Small intestine (tissue), 7 donors: ENCODE measurements at regions not wholly inside any gene's neighbourhood (a gene's known extent, or its start where the extent isn't known, plus 50 kb on each side); places are given as distances from the start of the nearest gene placed in this dataset.

Experiments
- DNase-seq, 2 donors: peaks; one replicate each; pipeline versions ENCODE4 v3.0.0 to v3.0.0-alpha.2; 2013
- FAIRE-seq: peaks from 2 replicates; lab custom pipeline; 2012; peaks lifted over from hg19 to GRCh38; lab: Jason Lieb, UNC
- H3K27ac ChIP-seq, 3 donors: one replicate each; pipeline ENCODE4 v1.5.1; 2013; ENCODE audit warnings: low read length in 2 of 3, mild to moderate bottlenecking in 2 of 3, control low read depth in 1 of 3, inconsistent platforms in 1 of 3, low read depth in 1 of 3, moderate library complexity in 1 of 3
- H3K27me3 ChIP-seq, 3 donors: one replicate each; pipeline ENCODE4 v1.6.1; 2013; ENCODE audit warnings: low read length in 3 of 3, inconsistent platforms in 1 of 3; ENCODE audit not compliant: control insufficient read depth in 3 of 3, insufficient read depth in 3 of 3
- H3K36me3 ChIP-seq, 3 donors: one replicate each; pipeline ENCODE4 v1.6.1; 2013; ENCODE audit warnings: low read length in 3 of 3, inconsistent platforms in 1 of 3, low read depth in 1 of 3, mild to moderate bottlenecking in 1 of 3, moderate library complexity in 1 of 3; ENCODE audit not compliant: control insufficient read depth in 3 of 3, insufficient read depth in 2 of 3
- H3K4me1 ChIP-seq, 3 donors: one replicate each; pipeline ENCODE4 v1.6.1; 2013; ENCODE audit warnings: low read length in 2 of 3, inconsistent platforms in 1 of 3, low read depth in 1 of 3, mild to moderate bottlenecking in 1 of 3, moderate library complexity in 1 of 3; ENCODE audit not compliant: control insufficient read depth in 3 of 3, insufficient read depth in 2 of 3
- H3K4me3 ChIP-seq, 3 donors: one replicate each; pipeline ENCODE4 v1.5.1; 2013; ENCODE audit warnings: low read length in 3 of 3, control low read depth in 1 of 3, inconsistent platforms in 1 of 3, low read depth in 1 of 3, mild to moderate bottlenecking in 1 of 3, moderate library complexity in 1 of 3
- H3K9me3 ChIP-seq, 2 donors: one replicate each; pipeline ENCODE4 v1.6.1; 2013; ENCODE audit warnings: low read depth in 1 of 2, low read length in 1 of 2; ENCODE audit not compliant: control insufficient read depth in 2 of 2, insufficient read depth in 1 of 2
- WGBS, 3 donors: extraction: QIAGEN DNeasy Blood & Tissue Kit; methylation state at CpG; one replicate each; pipeline ENCODE4 v1.1.7; 2013; 5-methylcytosine and 5-hydroxymethylcytosine counted together
- donor health status: healthy with polysubstance abuse.
- donor health status: control.
- donor health status: control.
- donor health status: Bipolar disorder and iron deficiency.
- donor health status: healthy.

GRCh38 chr20:39668038-39668437, 705.9 kb downstream of the DHX35 start:
- 74 to 94% (median 86%) methylated on average over 3 of the region's 3 CpGs for WGBS, 3 donors
- no peaks in the 10 kb centered on the region for H3K4me1 ChIP-seq
- H3K27ac ChIP-seq, result no peak overlapping the region
- no peaks in the 10 kb centered on the region for H3K36me3 ChIP-seq
- H3K27me3 ChIP-seq, result peaks cover 0 to 3% (median 0%) of the 10 kb centered on the region in 3 donors
- H3K9me3 ChIP-seq, result no peaks in the 10 kb centered on the region
- no peak overlapping the region for H3K4me3 ChIP-seq
- FAIRE-seq, result no peak
- DNase-seq, result no peak

- H3K27ac ChIP-seq, result no peak overlapping the region
- WGBS, 3 donors, result 0 to 36% (median 3%) methylated on average over 1 of the region's 1 CpG
- DNase-seq (peak in 1 of 2 donors; percentile 62), FAIRE-seq (no peak)
- peaks cover 0 to 2% (median 0%) of the 10 kb centered on the region in 3 donors for H3K4me1 ChIP-seq
- no peak overlapping the region for H3K4me3 ChIP-seq
- H3K36me3 ChIP-seq, result no peaks in the 10 kb centered on the region
- no peaks in the 10 kb centered on the region for H3K9me3 ChIP-seq
- peaks cover 0 to 3% (median 0%) of the 10 kb centered on the region in 3 donors for H3K27me3 ChIP-seq
These were observed 699.7 kb downstream of the DHX35 start for GRCh38 chr20:39661833-39662232.

- 91 to 94% (median 91%) methylated on average over 2 of the region's 2 CpGs for WGBS, 3 donors
- peaks cover 0 to 3% (median 0%) of the 10 kb centered on the region in 3 donors for H3K27me3 ChIP-seq
- H3K9me3 ChIP-seq, result no peaks in the 10 kb centered on the region
- FAIRE-seq, result no peak
- peak in 1 of 2 donors; percentile 68 for DNase-seq
- peaks cover 0 to 2% (median 0%) of the 10 kb centered on the region in 3 donors for H3K4me1 ChIP-seq
- H3K36me3 ChIP-seq, result no peaks in the 10 kb centered on the region
- H3K4me3 ChIP-seq, result no peak overlapping the region
- H3K27ac ChIP-seq, result no peak overlapping the region
These were observed 698.8 kb downstream of the DHX35 start for GRCh38 chr20:39660965-39661364.

GRCh38 chr20:39660226-39660625, 698.1 kb downstream of the DHX35 start:
- FAIRE-seq (no peak), DNase-seq (peak in 1 of 2 donors; percentile 54)
- Histone ChIP-seq H3K27me3 (peaks cover 0 to 3% (median 0%) of the 10 kb centered on the region in 3 donors), H3K4me3 (no peak overlapping the region), H3K27ac (no peak overlapping the region), H3K9me3 (no peaks in the 10 kb centered on the region), H3K4me1 (peaks cover 0 to 2% (median 0%) of the 10 kb centered on the region in 3 donors), H3K36me3 (no peaks in the 10 kb centered on the region)
- WGBS, 3 donors, result 85 to 92% (median 86%) methylated on average over 1 of the region's 1 CpG

- FAIRE-seq, result no peak
- H3K27ac ChIP-seq, result no peak overlapping the region
- H3K9me3 ChIP-seq, result no peaks in the 10 kb centered on the region
- 72 to 80% (median 79%) methylated on average over 9 of the region's 9 CpGs for WGBS, 3 donors
- no peak for DNase-seq
- peaks cover 0 to under 1% (median 0%) of the 10 kb centered on the region in 3 donors for H3K27me3 ChIP-seq
- no peaks in the 10 kb centered on the region for H3K36me3 ChIP-seq
- H3K4me1 ChIP-seq, result peaks cover 0 to 2% (median 0%) of the 10 kb centered on the region in 3 donors
- no peak overlapping the region for H3K4me3 ChIP-seq
These were observed 696.7 kb downstream of the DHX35 start for GRCh38 chr20:39658662-39659409.

- no peak for FAIRE-seq
- Histone ChIP-seq H3K4me3 (no peak overlapping the region), H3K4me1 (no peaks in the 10 kb centered on the region), H3K27ac (no peak overlapping the region), H3K9me3 (no peaks in the 10 kb centered on the region), H3K27me3 (no peaks in the 10 kb centered on the region), H3K36me3 (no peaks in the 10 kb centered on the region)
- 69 to 76% (median 76%) methylated on average over 4 of the region's 4 CpGs for WGBS, 3 donors
- DNase-seq, result no peak
These were observed 692.0 kb downstream of the DHX35 start for GRCh38 chr20:39654171-39654570.

- H3K27ac ChIP-seq, result no peak overlapping the region
These were observed 689.6 kb downstream of the DHX35 start for GRCh38 chr20:39651645-39652325.

GRCh38 chr20:39646874-39647413, 684.8 kb downstream of the DHX35 start:
- Histone ChIP-seq H3K4me3 (no peak overlapping the region), H3K27ac (no peak overlapping the region), H3K4me1 (no peaks in the 10 kb centered on the region), H3K36me3 (no peaks in the 10 kb centered on the region), H3K27me3 (no peaks in the 10 kb centered on the region), H3K9me3 (no peaks in the 10 kb centered on the region)
- DNase-seq (no peak), FAIRE-seq (no peak)
- WGBS, 3 donors, result 55 to 73% (median 69%) methylated on average over 7 of the region's 7 CpGs

More at GRCh38 chr20:39651645-39652325, 689.6 kb downstream of the DHX35 start:
- WGBS, 3 donors, result 65 to 76% (median 71%) methylated on average over 9 of the region's 9 CpGs
- no peaks in the 10 kb centered on the region for H3K9me3 ChIP-seq
- H3K4me1 ChIP-seq, result no peaks in the 10 kb centered on the region
- no peak overlapping the region for H3K4me3 ChIP-seq
- DNase-seq, result no peak
- FAIRE-seq, result no peak
- no peaks in the 10 kb centered on the region for H3K36me3 ChIP-seq
- H3K27me3 ChIP-seq, result no peaks in the 10 kb centered on the region
